NCI-H2227 (cell line): ENCODE measurements at regions not wholly inside any gene's neighbourhood (a gene's known extent, or its start where the extent isn't known, plus 50 kb on each side); places are given as distances from the start of the nearest gene placed in this dataset.
"Not testable (repeated sequence)": the region's sequence is repeated elsewhere in the genome, so short reads cannot be mapped to it uniquely, and the experiment has no call there.

Experiments used
- DNase-seq: peaks from one replicate; lab custom pipeline; 2025; ENCODE audit not compliant: unreplicated experiment; lab: John Stamatoyannopoulos, UW

- DNase-seq: not testable (repeated sequence)
Observed at GRCh38 chr5:91917037-91917814, 534.1 kb upstream of the ARRDC3 start.

- DNase-seq: no peak
Observed at GRCh38 chr5:91910655-91911054, 527.5 kb upstream of the ARRDC3 start.

- DNase-seq: no peak
Observed at GRCh38 chr5:91910247-91910646, 527.1 kb upstream of the ARRDC3 start.

- no peak for DNase-seq
Observed at GRCh38 chr5:91906494-91906893, 523.4 kb upstream of the ARRDC3 start.

GRCh38 chr5:91906027-91906426 is 522.9 kb upstream of the ARRDC3 start:
- DNase-seq: no peak

- no peak for DNase-seq
Observed at GRCh38 chr5:91898898-91899297, 515.8 kb upstream of the ARRDC3 start.

- DNase-seq: no peak
Observed at GRCh38 chr5:91898019-91898418, 514.9 kb upstream of the ARRDC3 start.

GRCh38 chr5:91888810-91889209 is 505.7 kb upstream of the ARRDC3 start:
- DNase-seq: no peak

GRCh38 chr5:91885291-91886265 is 502.5 kb upstream of the ARRDC3 start:
- DNase-seq: peak; percentile 34

GRCh38 chr5:91884036-91884435 is 500.9 kb upstream of the ARRDC3 start:
- DNase-seq: no peak

GRCh38 chr5:91875196-91875779 is 492.2 kb upstream of the ARRDC3 start:
- DNase-seq: peak; percentile 22

GRCh38 chr5:91867799-91868198 is 484.7 kb upstream of the ARRDC3 start:
- DNase-seq: no peak

GRCh38 chr5:91865915-91866314 is 482.8 kb upstream of the ARRDC3 start:
- DNase-seq: no peak

- DNase-seq: no peak
Observed at GRCh38 chr5:91864962-91865361, 481.8 kb upstream of the ARRDC3 start.

GRCh38 chr5:91851670-91852069 is 468.6 kb upstream of the ARRDC3 start:
- DNase-seq: no peak

- no peak for DNase-seq
Observed at GRCh38 chr5:91850031-91850430, 466.9 kb upstream of the ARRDC3 start.

- DNase-seq: no peak
Observed at GRCh38 chr5:91849069-91849468, 466.0 kb upstream of the ARRDC3 start.

GRCh38 chr5:91848453-91848852 is 465.3 kb upstream of the ARRDC3 start:
- DNase-seq: no peak

- no peak for DNase-seq
Observed at GRCh38 chr5:91841423-91841822, 458.3 kb upstream of the ARRDC3 start.

GRCh38 chr5:91840412-91840811 is 457.3 kb upstream of the ARRDC3 start:
- no peak for DNase-seq

- DNase-seq: no peak
Observed at GRCh38 chr5:91839721-91840120, 456.6 kb upstream of the ARRDC3 start.

GRCh38 chr5:91839233-91839632 is 456.1 kb upstream of the ARRDC3 start:
- DNase-seq: no peak
